Glomerular visceral epithelial cell (primary cell): ENCODE measurements at regions not wholly inside any gene's neighbourhood (a gene's known extent, or its start where the extent isn't known, plus 50 kb on each side); places are given as distances from the start of the nearest gene placed in this dataset.
"Not testable (repeated sequence)": the region's sequence is repeated elsewhere in the genome, so short reads cannot be mapped to it uniquely, and the experiment has no call there.

Experiments used
- DNase-seq: peaks from one replicate; pipeline ENCODE4 v3.0.0-alpha.2; 2016; ENCODE audit errors: extremely low spot score

DNA sequence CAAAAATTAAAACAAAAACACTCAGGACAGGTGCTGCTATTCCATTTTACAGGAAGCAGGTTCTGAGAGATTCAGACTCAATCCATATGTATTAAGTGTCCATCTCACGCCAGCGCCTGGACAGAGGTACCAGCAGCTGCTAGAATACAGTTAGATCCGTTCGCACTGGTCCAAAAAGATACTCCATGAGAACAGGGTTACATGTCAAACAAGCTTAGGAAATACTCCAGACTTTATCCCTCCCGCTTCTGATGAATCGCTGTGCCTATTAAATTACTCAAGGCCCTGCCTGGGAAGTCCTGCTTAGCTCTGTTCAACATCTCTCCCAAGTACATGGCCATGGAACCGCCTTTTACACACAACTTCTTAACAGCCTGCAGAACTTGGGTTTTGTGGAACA lies 50.2 kb upstream of the SLC35C1 start:
- DNase-seq, result no peak

GRCh38 chr11:45754261-45754709 lies 50.7 kb upstream of the SLC35C1 start:
- DNase-seq, result no peak

GRCh38 chr11:45752106-45752505 lies 52.8 kb upstream of the SLC35C1 start:
- no peak for DNase-seq

DNA sequence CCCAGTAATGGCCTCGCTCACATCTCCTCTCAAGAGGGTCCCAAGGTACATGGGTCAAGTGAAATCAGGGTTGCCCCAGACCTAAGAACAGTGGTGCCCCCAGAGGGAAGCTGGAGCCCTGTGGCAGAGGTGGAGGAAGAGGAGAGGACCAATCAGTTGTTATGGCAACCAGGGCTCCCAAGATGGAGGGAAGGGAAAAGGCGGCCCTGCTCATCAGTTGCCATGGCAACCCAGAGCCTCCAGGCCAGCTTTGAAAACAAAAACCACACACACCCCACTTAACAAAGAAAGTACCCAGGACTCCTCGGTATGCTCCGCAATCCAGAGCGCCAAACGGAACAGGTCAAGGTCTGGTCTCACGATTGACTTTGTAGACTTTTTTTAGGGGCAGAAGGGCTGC lies 53.5 kb upstream of the SLC35C1 start:
- no peak for DNase-seq

DNA sequence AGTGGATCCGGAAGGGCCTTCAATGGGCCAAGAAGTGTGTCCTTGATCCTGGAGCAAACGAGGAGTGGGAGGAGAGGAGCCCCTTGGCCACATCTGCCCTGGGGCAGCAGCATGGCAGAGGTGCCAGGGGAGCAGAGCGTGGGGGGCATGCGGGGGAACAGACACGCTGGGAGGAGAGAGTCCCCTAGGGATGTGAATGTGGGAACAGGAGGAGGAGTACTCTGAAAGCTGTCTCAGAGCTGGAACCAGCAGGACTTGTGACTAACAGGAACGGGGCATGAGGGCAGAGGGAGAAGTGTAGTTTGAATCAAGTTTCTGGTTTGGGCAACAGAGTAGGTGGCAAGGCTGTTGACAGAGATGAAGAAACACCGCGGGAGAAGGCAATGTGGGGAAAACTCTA lies 54.5 kb upstream of the SLC35C1 start:
- DNase-seq, result no peak

GRCh38 chr11:45748801-45749200 lies 56.1 kb upstream of the SLC35C1 start:
- no peak for DNase-seq

DNA sequence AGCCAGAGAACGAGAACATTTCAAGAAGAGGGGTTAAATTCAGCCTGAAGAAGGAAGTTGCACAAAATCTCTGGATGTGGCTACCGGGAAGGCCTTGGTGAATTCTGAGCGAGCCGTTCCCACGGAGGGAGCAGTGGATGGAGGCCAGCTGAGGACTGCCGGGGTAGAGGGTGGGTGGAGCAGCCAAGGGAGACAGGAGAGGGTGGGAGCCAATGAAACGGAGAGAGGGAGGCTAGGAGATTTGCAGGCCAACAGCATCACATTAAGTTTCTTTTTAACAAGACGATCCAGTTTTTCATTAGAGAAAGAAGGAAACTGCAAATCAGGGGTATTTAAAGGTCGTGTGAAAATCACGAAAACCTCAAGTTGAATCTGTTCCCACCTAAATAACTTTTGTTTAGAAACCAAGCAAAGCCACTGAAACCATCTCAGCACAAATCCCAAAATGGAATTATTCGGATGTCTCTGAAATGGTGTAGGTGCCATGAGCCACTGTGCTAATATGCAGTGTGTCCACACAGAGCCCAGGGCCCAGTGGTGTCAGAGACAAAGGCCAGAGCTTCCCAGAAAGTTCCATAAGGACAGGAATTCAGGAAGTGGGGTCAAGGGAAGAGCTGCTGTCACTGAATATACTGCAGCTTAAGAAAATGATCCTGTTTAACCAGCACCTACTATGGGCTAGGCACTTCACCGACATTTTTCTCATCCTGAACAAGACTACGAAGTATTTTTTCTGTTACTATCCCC lies 59.7 kb upstream of the SLC35C1 start:
- DNase-seq, result no peak

GRCh38 chr11:45743556-45744468 lies 61.1 kb upstream of the SLC35C1 start:
- DNase-seq, result no peak

- no peak for DNase-seq
Measured at GRCh38 chr11:45741582-45741981, 63.4 kb upstream of the SLC35C1 start.

DNA sequence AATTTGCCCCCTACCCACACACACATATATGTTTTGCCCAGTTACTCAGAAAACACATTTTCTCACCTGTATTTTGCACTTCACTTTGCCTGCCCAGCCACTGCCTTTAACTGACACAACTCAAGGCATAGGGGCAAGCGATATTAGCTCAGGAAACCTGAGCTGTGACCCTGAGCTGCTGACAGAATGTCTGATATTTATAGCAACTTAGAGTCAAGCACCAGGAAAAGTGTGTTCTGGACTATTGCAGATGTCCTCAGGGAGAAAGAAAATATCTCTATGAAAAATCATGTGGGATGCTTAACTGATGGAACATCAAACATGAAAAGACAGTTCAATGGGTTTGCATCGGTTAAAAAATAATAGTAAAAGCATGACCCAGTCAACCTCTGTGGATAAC lies 63.9 kb upstream of the SLC35C1 start:
- DNase-seq, result no peak

- DNase-seq, result no peak
Measured at GRCh38 chr11:45739866-45740265, 65.1 kb upstream of the SLC35C1 start.

DNA sequence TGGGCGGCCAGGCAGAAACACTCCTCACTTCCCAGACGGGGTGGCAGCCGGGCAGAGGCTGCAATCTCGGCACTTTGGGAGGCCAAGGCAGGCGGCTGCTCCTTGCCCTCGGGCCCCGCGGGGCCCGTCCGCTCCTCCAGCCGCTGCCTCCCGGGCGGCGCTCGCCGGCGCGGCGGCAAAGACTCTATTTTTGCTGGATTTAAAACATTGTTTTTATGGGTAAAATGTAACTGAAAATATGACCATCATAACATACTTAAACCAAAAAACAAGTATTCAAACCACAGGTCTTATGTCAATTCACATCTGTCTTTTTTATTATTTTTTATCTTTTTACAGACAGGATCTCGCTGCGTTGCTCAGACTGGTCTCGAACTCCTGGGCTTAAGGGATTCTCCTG lies 65.9 kb upstream of the SLC35C1 start:
- DNase-seq, result not testable (repeated sequence)

DNA sequence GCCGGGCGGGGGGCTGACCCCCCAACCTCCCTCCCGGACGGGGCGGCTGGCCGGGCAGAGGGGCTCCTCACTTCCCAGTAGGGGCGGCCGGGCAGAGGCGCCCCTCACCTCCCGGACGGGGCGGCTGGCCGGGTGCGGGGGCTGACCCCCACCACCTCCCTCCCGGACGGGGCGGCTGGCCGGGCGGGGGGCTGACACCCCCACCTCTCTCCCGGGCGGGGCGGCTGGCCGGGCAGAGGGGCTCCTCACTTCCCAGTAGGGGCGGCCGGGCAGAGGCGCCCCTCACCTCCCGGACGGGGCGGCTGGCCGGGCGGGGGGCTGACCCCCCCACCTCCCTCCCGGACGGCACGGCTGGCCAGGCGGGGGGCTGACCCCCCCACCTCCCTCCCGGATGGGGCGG lies 66.8 kb upstream of the SLC35C1 start:
- DNase-seq, result not testable (repeated sequence)

GRCh38 chr11:45737056-45737455 lies 67.9 kb upstream of the SLC35C1 start:
- no peak for DNase-seq

DNA sequence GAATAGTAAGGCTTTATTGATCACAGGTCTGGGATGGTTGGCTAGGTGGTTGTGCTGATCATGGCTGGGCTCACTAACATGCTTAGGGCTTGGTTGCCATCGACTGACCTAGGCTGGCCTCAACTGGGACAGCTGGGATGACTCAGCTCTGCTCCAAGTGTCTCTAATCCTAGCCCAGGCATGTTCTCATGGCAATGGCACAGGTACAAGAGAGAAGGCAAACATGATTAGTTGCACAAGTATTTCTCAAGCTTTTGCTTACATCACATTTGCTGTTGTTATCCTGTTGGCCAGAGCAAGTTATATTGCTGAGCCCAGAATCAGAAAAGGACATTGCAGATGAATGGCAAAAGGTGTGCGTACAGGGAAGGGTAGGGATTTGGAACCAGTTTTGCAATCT lies 68.5 kb upstream of the SLC35C1 start:
- peak; percentile 5 for DNase-seq

DNA sequence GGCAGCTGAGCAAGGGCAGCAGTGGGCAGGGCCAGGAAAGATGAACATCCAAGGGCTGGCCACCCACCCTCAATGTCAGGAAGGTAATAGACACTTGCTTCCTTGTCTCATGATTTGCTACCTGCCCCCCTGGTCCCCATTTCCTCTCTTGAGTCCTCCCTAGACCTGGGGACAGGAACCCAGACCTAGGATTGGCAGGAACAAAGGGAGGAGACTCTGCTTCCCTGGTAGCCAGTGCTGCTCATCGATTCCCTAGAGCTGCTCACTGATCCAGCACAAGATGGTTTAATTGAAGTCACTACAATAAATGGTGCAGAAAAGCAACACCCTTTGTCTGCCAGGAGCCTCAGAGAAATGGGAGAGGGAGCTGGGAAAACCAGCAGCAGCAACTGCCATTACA lies 67.8 kb upstream of the CHST1 start:
- DNase-seq, result no peak

GRCh38 chr11:45732343-45732742 lies 66.9 kb upstream of the CHST1 start:
- no peak for DNase-seq

DNA sequence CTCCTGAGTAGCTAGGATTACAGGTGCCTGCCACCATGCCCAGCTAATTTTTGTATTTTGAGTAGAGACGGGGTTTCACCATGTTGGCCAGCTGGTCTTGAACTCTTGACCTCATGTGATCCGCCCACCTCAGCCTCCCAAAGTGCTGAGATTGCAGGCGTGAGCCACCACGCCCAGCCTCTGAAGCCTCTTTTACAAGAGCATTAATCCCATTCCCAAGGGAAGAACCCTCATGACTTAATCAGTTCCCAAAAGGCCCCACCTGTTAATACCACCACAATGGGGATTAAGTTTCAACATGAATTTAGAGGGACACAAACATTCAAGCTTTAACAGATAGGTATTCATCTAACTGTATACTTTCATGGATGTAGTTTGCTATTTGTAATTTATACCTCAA lies 65.7 kb upstream of the CHST1 start:
- not testable (repeated sequence) for DNase-seq

GRCh38 chr11:45730014-45730413 lies 64.6 kb upstream of the CHST1 start:
- DNase-seq, result no peak

- no peak for DNase-seq
Measured at GRCh38 chr11:45726493-45727054, 61.2 kb upstream of the CHST1 start.

GRCh38 chr11:45725776-45726492 lies 60.5 kb upstream of the CHST1 start:
- DNase-seq, result no peak

- DNase-seq, result no peak
Measured at GRCh38 chr11:45725121-45725520, 59.7 kb upstream of the CHST1 start.
